A549 (cell line): ENCODE measurements at regions not wholly inside any gene's neighbourhood (a gene's known extent, or its start where the extent isn't known, plus 50 kb on each side); places are given as distances from the start of the nearest gene placed in this dataset.

Experiments used
- CEBPB ChIP-seq, 2 experiments: fragments of >200 bp in 1 of 2; sonication (Bioruptor Twin) in 1 of 2; formaldehyde crosslinking in 1 of 2; IDR thresholded peaks; 2 replicates each; pipeline ENCODE4 v1.6.1; 2012 to 2016
- RAD21 ChIP-seq, 2 experiments: fragments of >200 bp in 1 of 2; sonication (Bioruptor Twin) in 1 of 2; formaldehyde crosslinking in 1 of 2; IDR thresholded peaks in 1 of 2; conservative IDR thresholded peaks in 1 of 2; 2 replicates in 1 of 2; 3 replicates in 1 of 2; pipeline ENCODE4 v1.6.1; 2012 to 2018; ENCODE audit warnings: inconsistent platforms in 1 of 2
- RCOR1 ChIP-seq: fragments of 150-350 bp; IDR thresholded peaks from 2 replicates; pipeline ENCODE4 v1.6.1; 2014; ENCODE audit warnings: antibody characterized with exemption, low read length, low read depth
- RFX5 ChIP-seq: fragments of 450-650 bp; IDR thresholded peaks from 2 replicates; pipeline ENCODE4 v1.7.1; 2014; ENCODE audit warnings: antibody characterized with exemption, mild to moderate bottlenecking, moderate library complexity
- RNF2 ChIP-seq: fragments of 200-600 bp; sonication (generic); IDR thresholded peaks from 2 replicates; pipeline ENCODE4 v1.6.1; 2016; ENCODE audit warnings: low read depth, mild to moderate bottlenecking, antibody characterized with exemption, moderate library complexity, borderline replicate concordance
- TF ChIP-seq, protein P1 (sequence below): IDR thresholded peaks from 2 replicates; pipeline ENCODE4 v1.6.1; 2012
- TF ChIP-seq, protein P2 (sequence below): fragments of >200 bp; sonication (Bioruptor Twin); formaldehyde crosslinking; IDR thresholded peaks from 3 replicates; pipeline ENCODE4 v1.5.1; 2016
- TF ChIP-seq, protein P3 (sequence below): fragments of 200-600 bp; sonication (generic); IDR thresholded peaks from 2 replicates; pipeline ENCODE4 v1.6.1; 2016; ENCODE audit warnings: antibody characterized with exemption, mild to moderate bottlenecking, moderate library complexity

GRCh38 chr16:35602116-35602515 is 2142.7 kb downstream of the TP53TG3F start:
- no peak for TF ChIP-seq RCOR1
- TF ChIP-seq RFX5 = no peak
- TF ChIP-seq, protein P1, sequence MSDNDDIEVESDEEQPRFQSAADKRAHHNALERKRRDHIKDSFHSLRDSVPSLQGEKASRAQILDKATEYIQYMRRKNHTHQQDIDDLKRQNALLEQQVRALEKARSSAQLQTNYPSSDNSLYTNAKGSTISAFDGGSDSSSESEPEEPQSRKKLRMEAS = no peak
- TF ChIP-seq RAD21 (conservative IDR thresholded peaks at IDR 0.05 in 1 of 2, IDR thresholded peaks at IDR 0.05 in 1 of 2) = no peak
- TF ChIP-seq CEBPB (IDR thresholded peaks at IDR 0.05) = no peak
- TF ChIP-seq RNF2 = no peak
- TF ChIP-seq, protein P2, sequence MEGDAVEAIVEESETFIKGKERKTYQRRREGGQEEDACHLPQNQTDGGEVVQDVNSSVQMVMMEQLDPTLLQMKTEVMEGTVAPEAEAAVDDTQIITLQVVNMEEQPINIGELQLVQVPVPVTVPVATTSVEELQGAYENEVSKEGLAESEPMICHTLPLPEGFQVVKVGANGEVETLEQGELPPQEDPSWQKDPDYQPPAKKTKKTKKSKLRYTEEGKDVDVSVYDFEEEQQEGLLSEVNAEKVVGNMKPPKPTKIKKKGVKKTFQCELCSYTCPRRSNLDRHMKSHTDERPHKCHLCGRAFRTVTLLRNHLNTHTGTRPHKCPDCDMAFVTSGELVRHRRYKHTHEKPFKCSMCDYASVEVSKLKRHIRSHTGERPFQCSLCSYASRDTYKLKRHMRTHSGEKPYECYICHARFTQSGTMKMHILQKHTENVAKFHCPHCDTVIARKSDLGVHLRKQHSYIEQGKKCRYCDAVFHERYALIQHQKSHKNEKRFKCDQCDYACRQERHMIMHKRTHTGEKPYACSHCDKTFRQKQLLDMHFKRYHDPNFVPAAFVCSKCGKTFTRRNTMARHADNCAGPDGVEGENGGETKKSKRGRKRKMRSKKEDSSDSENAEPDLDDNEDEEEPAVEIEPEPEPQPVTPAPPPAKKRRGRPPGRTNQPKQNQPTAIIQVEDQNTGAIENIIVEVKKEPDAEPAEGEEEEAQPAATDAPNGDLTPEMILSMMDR = no peak
- TF ChIP-seq, protein P3, sequence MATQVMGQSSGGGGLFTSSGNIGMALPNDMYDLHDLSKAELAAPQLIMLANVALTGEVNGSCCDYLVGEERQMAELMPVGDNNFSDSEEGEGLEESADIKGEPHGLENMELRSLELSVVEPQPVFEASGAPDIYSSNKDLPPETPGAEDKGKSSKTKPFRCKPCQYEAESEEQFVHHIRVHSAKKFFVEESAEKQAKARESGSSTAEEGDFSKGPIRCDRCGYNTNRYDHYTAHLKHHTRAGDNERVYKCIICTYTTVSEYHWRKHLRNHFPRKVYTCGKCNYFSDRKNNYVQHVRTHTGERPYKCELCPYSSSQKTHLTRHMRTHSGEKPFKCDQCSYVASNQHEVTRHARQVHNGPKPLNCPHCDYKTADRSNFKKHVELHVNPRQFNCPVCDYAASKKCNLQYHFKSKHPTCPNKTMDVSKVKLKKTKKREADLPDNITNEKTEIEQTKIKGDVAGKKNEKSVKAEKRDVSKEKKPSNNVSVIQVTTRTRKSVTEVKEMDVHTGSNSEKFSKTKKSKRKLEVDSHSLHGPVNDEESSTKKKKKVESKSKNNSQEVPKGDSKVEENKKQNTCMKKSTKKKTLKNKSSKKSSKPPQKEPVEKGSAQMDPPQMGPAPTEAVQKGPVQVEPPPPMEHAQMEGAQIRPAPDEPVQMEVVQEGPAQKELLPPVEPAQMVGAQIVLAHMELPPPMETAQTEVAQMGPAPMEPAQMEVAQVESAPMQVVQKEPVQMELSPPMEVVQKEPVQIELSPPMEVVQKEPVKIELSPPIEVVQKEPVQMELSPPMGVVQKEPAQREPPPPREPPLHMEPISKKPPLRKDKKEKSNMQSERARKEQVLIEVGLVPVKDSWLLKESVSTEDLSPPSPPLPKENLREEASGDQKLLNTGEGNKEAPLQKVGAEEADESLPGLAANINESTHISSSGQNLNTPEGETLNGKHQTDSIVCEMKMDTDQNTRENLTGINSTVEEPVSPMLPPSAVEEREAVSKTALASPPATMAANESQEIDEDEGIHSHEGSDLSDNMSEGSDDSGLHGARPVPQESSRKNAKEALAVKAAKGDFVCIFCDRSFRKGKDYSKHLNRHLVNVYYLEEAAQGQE = no peak
